ENCODE measurements at regions not wholly inside any gene's neighbourhood (a gene's known extent, or its start where the extent isn't known, plus 50 kb on each side); places are given as distances from the start of the nearest gene placed in this dataset.

DNA sequence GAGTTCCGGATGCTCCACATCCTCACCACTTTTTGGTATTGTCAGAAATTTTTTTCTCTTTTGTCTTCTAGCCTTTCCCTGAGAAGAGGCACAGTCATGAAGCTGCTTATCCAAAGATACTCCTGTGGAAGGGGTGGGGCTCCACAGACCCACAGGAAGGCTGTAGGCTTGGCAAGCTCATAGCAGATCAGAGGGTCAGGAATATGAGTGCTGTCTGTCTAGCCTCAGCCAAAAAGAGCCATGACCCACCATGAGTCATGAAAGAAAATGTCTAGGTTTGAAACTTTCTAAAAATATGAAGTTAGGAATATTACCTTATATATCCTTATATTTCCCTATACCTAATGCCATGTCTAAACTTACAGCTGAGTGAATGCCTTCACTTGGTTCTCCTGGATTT, 118.2 kb upstream of the THBS1 start:
- intact Hi-C loops (cut with micrococcal nuclease; ENCODE audit: unreplicated experiment): no loop called here
- H3K4me3 ChIP-seq (ENCODE audit: low read depth, low read length, poor library complexity, severe bottlenecking): no peak overlapping the region
- BruUV-seq (replicated peaks): no TSS peak
- H3K9me3 ChIP-seq (ENCODE audit: low read depth, low read length, poor library complexity, severe bottlenecking): no peaks in the 10 kb centered on the region
- no peak for DNase-seq (ENCODE audit: low spot score)
- POLR2A ChIA-PET (ENCODE audit: low non-redundant PET): no interaction called here
- H3K27ac ChIP-seq (ENCODE audit: low read depth, low read length, poor library complexity, severe bottlenecking): no peak overlapping the region
- H3K36me3 ChIP-seq (ENCODE audit: insufficient read depth, low read length, poor library complexity, severe bottlenecking): no peaks in the 10 kb centered on the region
- CTCF ChIA-PET: no interaction called here
- H3K4me1 ChIP-seq (ENCODE audit: insufficient read depth, low read length, poor library complexity, severe bottlenecking): no peaks in the 10 kb centered on the region
- H3K27me3 ChIP-seq (replicated peaks; ENCODE audit: insufficient read depth, low read depth, low read length, poor library complexity): no peaks in the 10 kb centered on the region
- no peak for TF ChIP-seq EZH2 (IDR thresholded peaks at IDR 0.05; ENCODE audit: borderline replicate concordance, low read depth, low read length, poor library complexity, severe bottlenecking)
- TF ChIP-seq, protein P1, sequence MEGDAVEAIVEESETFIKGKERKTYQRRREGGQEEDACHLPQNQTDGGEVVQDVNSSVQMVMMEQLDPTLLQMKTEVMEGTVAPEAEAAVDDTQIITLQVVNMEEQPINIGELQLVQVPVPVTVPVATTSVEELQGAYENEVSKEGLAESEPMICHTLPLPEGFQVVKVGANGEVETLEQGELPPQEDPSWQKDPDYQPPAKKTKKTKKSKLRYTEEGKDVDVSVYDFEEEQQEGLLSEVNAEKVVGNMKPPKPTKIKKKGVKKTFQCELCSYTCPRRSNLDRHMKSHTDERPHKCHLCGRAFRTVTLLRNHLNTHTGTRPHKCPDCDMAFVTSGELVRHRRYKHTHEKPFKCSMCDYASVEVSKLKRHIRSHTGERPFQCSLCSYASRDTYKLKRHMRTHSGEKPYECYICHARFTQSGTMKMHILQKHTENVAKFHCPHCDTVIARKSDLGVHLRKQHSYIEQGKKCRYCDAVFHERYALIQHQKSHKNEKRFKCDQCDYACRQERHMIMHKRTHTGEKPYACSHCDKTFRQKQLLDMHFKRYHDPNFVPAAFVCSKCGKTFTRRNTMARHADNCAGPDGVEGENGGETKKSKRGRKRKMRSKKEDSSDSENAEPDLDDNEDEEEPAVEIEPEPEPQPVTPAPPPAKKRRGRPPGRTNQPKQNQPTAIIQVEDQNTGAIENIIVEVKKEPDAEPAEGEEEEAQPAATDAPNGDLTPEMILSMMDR (conservative IDR thresholded peaks at IDR 0.05; ENCODE audit: low read depth, low read length): no peak

DNA sequence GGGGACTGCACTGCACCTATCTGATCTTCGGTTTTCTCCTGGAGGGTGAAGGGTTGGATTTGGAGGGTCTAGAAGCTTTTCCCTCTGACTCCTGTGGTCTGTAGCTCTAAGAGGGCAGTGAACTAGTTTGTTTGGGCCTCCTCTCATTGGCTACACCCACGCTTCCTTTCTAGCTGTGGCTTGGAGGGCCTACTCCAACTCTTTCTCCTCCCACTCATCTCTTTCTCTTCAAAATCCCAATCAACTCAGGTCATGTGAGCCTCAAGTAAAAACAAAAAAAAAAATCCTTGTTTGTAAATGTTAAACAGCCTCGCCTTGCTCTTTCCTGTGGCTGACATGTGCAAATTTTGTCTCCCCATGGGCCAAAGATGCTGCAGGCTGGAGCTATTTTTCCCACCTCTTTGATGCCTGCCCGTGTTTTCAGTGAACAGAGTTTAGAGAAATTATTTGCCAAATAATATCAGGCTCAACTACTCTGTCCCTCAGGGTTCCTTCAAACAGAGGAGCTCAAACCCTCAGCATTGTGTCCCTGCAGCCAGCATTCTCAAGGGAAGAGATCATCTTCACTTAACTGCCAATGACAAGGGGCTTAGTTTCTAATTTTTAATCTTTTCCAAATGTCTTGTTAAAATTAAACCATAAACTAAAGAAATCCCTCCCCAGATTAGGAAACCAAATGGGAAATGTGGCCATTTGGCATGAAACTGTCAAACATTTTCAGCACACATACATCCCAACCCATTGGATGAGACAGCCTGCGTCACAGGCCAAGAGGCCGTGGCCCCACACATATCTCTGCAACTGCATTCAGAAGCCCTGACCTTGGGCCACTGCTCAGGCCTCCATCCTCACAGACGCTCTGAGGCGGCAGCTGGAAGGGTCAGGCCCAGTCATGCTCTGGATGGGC, 114.8 kb upstream of the THBS1 start:
- H3K36me3 ChIP-seq (ENCODE audit: insufficient read depth, low read length, poor library complexity, severe bottlenecking): no peaks in the 10 kb centered on the region
- no peak overlapping the region for H3K4me3 ChIP-seq (ENCODE audit: low read depth, low read length, poor library complexity, severe bottlenecking)
- POLR2A ChIA-PET (ENCODE audit: low non-redundant PET): no interaction called here
- H3K27ac ChIP-seq (ENCODE audit: low read depth, low read length, poor library complexity, severe bottlenecking): no peak overlapping the region
- no peaks in the 10 kb centered on the region for H3K9me3 ChIP-seq (ENCODE audit: low read depth, low read length, poor library complexity, severe bottlenecking)
- no peaks in the 10 kb centered on the region for H3K4me1 ChIP-seq (ENCODE audit: insufficient read depth, low read length, poor library complexity, severe bottlenecking)
- CTCF ChIA-PET: no interaction called here
- no peak for DNase-seq (ENCODE audit: low spot score)
- intact Hi-C loops (cut with micrococcal nuclease; ENCODE audit: unreplicated experiment): no loop called here
- no TSS peak for BruUV-seq (replicated peaks)
- TF ChIP-seq EZH2 (IDR thresholded peaks at IDR 0.05; ENCODE audit: borderline replicate concordance, low read depth, low read length, poor library complexity, severe bottlenecking): no peak
- TF ChIP-seq, protein P1 (conservative IDR thresholded peaks at IDR 0.05; ENCODE audit: low read depth, low read length): no peak
- H3K27me3 ChIP-seq (replicated peaks; ENCODE audit: insufficient read depth, low read depth, low read length, poor library complexity): no peaks in the 10 kb centered on the region

DNA sequence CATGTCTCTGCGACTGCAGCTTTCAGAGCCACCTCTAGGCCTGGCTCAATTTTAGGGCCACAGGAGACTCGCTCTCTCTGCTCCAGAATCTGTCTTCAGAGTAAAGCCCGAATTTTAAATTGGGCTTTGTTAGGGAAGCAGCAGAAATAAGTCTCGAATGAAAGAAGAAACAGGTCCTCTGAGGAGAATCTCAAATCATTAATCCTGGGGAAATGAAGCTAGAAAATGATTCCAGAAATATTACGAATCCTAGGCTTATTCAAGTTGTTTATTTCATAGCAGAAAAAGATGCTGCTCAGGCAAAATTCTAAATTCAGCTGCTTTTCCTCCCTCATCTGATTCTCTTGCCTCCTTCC, 114.2 kb upstream of the THBS1 start:
- POLR2A ChIA-PET (ENCODE audit: low non-redundant PET): no interaction called here
- Histone ChIP-seq H3K9me3 (ENCODE audit: low read depth, low read length, poor library complexity, severe bottlenecking) (no peaks in the 10 kb centered on the region), H3K27ac (ENCODE audit: low read depth, low read length, poor library complexity, severe bottlenecking) (no peak overlapping the region), H3K4me1 (ENCODE audit: insufficient read depth, low read length, poor library complexity, severe bottlenecking) (no peaks in the 10 kb centered on the region), H3K36me3 (ENCODE audit: insufficient read depth, low read length, poor library complexity, severe bottlenecking) (no peaks in the 10 kb centered on the region), H3K27me3 (replicated peaks; ENCODE audit: insufficient read depth, low read depth, low read length, poor library complexity) (no peaks in the 10 kb centered on the region), H3K4me3 (ENCODE audit: low read depth, low read length, poor library complexity, severe bottlenecking) (no peak overlapping the region)
- no TSS peak for BruUV-seq (replicated peaks)
- CTCF ChIA-PET: no interaction called here
- no peak for TF ChIP-seq EZH2 (IDR thresholded peaks at IDR 0.05; ENCODE audit: borderline replicate concordance, low read depth, low read length, poor library complexity, severe bottlenecking)
- TF ChIP-seq, protein P1 (conservative IDR thresholded peaks at IDR 0.05; ENCODE audit: low read depth, low read length): no peak
- intact Hi-C loops (cut with micrococcal nuclease; ENCODE audit: unreplicated experiment): no loop called here
- DNase-seq (ENCODE audit: low spot score): no peak
